ENCODE measurements at regions not wholly inside any gene's neighbourhood (a gene's known extent, or its start where the extent isn't known, plus 50 kb on each side); places are given as distances from the start of the nearest gene placed in this dataset.

GRCh38 chr5:63220244-63220643 lies 641.6 kb downstream of the LRRC70 start (continued):
- TF ChIP-seq POU5F1 (IDR thresholded peaks at IDR 0.05; ENCODE audit: low read depth, low read length) (no peak), SUZ12 (IDR thresholded peaks at IDR 0.05; ENCODE audit: low read length) (no peak)

Data from H1 (cell line).